NCI-H82 treated with DMSO at 0.1 percent for 48 hours (cell line): ENCODE measurements at regions not wholly inside any gene's neighbourhood (a gene's known extent, or its start where the extent isn't known, plus 50 kb on each side); places are given as distances from the start of the nearest gene placed in this dataset.
"Not testable (repeated sequence)": the region's sequence is repeated elsewhere in the genome, so short reads cannot be mapped to it uniquely, and the experiment has no call there.

Experiments used
- DNase-seq: peaks from one replicate; lab custom pipeline; 2025; ENCODE audit not compliant: unreplicated experiment; lab: John Stamatoyannopoulos, UW

DNA sequence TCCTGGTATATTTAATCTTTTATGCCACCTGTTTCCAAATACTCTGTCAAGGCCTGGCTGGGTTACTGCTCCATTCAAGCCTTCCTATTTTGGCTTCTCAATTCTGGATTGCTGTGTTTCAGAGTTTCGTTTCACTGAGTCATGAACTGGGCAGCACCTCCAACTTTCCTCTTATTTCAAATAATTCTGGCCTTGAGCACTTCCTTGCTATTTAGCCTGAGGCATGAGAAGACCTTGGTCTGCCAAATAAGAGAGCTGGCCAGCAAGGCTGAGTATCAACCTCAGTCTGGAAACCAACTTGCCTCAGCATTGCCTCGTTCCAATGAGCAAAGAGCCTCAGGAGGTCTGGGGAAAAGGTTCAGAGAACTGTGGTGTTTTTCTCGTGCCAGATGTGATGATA lies 66.6 kb downstream of the TNFAIP3 start:
- no peak for DNase-seq

GRCh38 chr6:137936798-137937197 lies 69.7 kb downstream of the TNFAIP3 start:
- no peak for DNase-seq

DNA sequence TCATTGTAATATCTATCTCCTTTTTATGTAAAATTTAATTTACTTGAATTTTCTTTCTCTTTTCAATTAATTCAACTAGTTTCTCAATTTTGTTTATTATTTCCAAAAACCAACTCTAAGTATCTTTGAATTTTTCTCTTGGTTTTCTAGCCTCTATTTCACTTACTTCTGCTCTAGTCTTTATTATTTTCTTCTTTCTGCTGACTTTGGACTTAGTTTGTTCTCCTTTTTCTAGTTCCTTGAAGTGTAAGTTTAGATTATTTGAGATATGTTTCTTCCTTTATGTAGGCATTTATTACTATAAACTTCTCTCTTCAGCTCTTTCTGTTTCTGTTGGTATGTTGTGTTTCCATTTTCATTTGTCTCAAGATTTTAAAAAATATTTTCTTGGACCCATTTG lies 70.8 kb downstream of the TNFAIP3 start:
- DNase-seq = no peak

GRCh38 chr6:137938770-137939379 lies 71.8 kb downstream of the TNFAIP3 start:
- no peak for DNase-seq

DNA sequence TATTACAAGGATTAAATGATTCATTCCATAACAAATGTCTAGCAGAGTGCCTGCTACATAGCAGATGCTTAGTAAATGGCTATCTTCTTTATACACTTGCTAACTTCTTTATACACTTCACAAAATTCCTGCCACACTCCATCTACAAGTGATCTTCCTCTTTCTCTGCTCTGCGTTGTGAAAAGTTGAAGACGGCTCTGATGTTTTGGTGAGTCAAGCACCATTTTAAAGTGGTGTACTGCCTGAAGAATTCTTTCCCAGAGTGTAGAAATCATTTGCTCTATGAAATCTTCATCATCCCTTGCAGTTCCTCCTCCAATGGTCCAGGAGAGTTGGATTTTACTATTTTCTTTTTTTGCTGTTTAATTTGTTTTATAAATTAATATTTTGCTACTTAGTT lies 74.9 kb downstream of the TNFAIP3 start:
- DNase-seq = no peak

DNA sequence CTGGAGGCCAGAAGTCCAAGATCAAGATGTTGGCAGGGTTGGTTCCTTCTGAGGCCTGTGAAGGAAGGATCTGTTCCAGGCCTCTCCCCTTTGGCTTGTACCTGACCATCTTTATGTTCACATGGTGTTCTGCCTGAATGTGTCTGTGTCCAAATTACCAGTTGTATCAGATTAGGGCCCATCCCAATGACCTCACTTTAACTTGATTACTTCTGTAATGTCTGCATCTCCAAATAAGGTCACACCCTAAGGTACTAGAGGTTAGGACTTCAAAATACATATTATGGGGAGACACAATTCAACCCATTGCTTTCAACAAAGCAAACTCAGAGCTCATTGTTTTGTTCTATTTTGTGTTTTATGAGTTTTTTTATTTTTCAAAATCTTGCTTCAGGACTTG lies 75.7 kb downstream of the TNFAIP3 start:
- DNase-seq = no peak

DNA sequence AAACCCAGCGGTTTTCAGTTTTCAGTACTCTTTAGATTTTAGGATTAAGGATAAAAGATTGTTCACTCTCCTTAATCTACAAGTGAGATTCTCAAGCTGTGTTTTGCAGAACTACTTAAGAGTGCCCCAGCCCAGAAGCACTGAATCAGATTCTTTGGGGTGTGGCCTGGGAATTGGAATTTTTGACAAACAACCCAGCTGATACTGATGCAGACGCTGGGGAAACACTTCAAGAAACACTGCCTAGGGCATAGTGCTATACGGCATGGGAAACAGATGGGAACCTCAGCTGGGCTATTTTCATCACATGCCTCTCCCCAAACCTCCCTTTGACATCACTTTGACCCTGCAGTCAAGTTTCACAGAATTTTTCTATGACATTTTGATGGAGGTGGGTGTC lies 77.3 kb downstream of the TNFAIP3 start:
- not testable (repeated sequence) for DNase-seq

DNA sequence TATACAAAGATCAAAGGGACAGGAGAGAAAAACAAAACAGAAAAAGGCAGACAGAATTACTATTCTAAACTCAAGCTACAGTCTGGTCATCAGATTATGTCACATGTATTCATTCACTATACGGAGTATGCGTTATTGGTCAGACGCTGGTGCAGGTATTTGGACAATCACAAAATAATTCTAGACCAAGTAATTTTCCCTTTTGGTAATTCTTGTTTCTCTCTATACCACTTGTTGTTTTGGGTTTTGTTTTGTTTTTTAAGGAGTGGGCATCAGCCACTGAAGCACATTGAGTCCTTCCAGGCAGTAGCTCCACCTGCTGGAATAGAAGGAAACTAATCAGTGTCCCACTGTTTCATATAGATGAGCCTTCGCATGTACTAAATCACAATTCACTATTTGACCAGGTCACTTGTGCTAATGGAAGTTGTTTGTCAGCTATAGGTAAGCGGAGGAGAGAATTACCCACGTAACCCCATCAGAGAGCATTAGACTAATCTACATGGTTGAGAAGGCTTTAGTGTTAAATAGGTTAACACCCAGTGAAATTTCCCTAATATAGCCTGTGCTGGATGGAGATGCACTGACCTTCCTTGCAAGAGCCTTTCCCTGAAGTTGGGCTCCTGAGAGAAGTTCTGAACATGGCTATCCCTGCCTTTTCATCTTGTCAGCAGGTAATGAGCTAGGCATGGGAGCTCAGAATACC lies 77.9 kb downstream of the TNFAIP3 start:
- no peak for DNase-seq

GRCh38 chr6:137949686-137950390 lies 82.8 kb downstream of the TNFAIP3 start:
- DNase-seq = no peak

DNA sequence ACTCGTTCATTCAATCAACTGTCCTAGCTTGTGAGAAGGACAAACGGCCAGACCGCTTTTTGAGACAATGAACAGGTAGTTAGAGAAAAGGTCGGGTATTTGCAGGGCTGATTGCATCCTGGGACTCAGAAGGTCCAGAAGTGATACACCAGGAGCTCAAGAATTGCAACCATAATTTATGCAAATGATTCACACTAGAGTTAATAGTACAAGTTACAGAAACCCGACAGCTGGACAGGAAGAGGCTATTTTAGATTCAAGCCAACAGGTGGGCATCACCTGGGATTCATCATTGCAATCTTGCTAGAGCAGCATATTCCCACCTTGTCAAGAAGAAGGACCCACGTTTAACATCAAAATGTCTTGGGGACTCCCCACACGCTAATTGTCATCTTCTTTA lies 83.5 kb downstream of the TNFAIP3 start:
- no peak for DNase-seq

- no peak for DNase-seq
Measured at GRCh38 chr6:137951064-137951597, 84.1 kb downstream of the TNFAIP3 start.

DNA sequence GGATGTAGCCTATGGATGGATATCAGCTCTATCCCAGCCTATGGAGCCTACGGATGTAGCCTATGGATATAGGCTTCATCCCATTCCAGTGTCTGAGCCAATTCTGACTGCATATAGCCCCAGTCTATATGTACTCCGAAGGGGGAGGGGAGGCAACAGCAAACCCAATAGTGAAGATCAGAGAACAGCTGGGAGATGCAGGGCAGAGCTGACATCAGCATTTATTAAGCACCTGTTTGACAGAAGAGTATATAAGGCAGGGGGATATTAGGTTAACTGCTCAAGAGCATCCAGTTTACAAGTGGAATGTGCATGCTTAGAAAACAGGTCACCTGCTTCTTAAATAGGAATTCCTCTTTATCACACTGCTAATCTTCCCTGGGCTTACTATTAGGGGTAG lies 85.2 kb downstream of the TNFAIP3 start:
- no peak for DNase-seq

GRCh38 chr6:137953761-137954160 lies 86.7 kb downstream of the TNFAIP3 start:
- no peak for DNase-seq

DNA sequence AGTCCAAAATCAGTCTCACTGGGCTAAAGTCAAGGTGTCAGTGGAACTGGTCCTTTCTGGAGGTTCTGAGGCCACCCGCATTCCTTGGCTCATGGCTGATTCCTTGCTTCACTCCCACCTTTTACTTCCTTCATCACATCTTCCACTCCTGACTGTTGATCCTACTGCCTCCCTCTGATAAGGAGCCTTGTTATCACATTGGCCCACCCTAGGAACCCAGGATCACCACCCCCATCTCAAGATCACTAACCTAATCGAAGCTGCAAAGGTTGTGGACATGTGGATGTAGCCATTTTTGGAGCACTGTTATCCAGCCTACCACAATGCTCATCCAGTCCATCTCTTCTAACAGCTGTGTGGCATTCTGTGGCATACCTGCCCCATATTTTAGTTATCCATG lies 87.2 kb downstream of the TNFAIP3 start:
- DNase-seq = no peak

DNA sequence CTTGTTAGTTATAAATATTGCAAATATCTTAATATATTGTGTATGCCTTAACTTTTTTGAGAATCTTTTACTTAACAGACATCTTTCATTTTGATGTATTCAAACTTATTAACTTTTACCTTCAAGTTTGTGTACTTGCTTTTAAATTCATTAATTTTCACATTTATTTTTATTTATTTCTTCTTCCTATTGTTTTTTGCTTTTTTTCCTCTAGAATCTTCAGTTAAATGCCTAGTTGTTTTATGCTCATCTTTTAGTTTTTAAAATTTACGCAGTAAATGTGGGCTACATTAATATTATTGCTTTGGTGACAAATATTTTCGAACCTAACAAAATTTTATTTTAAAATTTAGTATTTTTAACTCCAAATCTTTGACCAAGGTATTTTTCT lies 89.0 kb downstream of the TNFAIP3 start:
- DNase-seq = no peak

GRCh38 chr6:137957471-137957870 lies 90.4 kb downstream of the TNFAIP3 start:
- no peak for DNase-seq

DNA sequence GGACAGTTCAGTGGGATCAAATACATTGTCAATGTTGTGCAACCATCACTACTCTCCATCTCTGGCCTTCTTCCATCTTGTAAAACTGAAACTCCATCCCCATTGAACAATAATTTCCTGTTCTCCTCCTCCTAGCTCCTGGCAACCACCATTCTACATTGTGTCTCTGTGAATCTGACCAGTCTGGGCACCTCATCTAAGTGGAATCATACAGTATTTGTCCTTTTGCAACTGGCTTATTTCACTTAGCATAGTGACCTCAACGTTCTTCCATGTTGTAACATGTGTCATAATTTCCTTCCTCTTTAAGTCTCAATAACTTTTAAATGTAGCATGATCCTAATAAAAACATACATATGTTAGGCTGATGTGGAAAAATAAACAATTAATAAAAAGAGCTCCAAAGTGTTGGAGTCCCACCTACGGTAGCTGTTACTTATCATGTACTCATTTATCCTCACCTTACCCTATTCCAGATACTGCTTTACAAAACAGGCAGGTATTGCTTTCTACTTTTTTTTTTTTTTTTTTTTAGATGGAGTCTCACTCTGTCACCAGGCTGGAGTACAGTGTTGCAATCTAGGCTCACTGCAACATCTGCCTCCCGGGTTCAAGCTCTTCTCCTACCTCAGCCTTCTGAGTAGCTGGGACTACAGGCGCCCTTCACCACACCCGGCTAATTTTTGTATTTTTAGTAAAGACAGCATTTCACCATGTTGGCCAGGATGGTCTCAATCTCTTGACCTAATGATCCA lies 91.9 kb downstream of the TNFAIP3 start:
- DNase-seq = no peak

DNA sequence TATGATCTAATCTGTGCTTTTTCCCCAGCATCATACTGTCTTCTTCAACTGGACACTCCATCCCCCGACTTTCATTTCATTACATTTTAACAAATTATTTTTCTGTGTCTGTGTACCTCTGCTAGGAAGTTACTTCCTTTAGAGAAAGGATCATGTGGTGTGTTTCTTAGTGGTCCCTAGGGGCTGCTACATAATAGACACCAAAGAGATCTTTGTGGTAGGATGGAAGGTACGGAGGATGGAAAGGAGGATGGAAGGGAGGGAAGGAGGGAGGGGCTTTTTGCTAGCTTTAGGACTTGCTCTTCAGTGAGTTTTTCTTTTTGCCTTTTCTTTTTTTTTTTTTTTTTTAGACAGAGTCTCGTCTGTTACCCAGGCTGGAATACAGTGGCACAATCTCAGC lies 95.7 kb downstream of the TNFAIP3 start:
- no peak for DNase-seq

- DNase-seq = no peak
Measured at GRCh38 chr6:137964876-137965275, 97.8 kb downstream of the TNFAIP3 start.

GRCh38 chr6:137967689-137968454 lies 100.8 kb downstream of the TNFAIP3 start:
- DNase-seq = no peak

- DNase-seq = no peak
Measured at GRCh38 chr6:137968455-137968804, 101.4 kb downstream of the TNFAIP3 start.
